ENCODE measurements at regions not wholly inside any gene's neighbourhood (a gene's known extent, or its start where the extent isn't known, plus 50 kb on each side); places are given as distances from the start of the nearest gene placed in this dataset.

DNA sequence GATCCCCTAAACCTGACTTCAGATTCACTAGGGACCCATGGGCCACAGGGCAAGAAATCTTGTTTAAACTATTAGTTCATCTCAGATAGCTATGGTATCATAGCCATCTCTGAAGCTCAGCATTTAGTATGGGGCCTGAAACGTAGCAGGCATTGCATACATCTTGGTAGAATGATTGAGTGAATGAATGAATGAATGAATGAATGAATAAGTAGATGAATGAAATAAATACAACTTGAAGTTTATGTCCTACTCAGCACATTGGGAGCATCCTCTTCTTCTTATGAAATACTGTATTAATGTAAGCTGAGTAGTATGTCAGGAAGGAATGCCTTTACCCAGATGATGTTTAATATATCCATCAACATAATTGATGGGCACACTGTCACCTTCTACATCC lies 175.4 kb upstream of the EEA1 start:
- Histone ChIP-seq H3K9ac (ENCODE audit: low read depth, low read length) (no peak overlapping the region), H3K4ac (ENCODE audit: low read depth, low read length) (no peak overlapping the region), H2BK15ac (ENCODE audit: low read depth, low read length) (no peak overlapping the region), H4K20me1 (ENCODE audit: insufficient read depth, low read length) (no peaks in the 10 kb centered on the region), H3K36me3 (ENCODE audit: control insufficient read depth, insufficient read depth, low read length) (no peaks in the 10 kb centered on the region), H3K14ac (replicated peaks; ENCODE audit: low read depth, low read length) (no peak overlapping the region), H3K18ac (ENCODE audit: low read depth, low read length) (no peak overlapping the region), H3K27ac (ENCODE audit: insufficient read depth, low read length) (no peak overlapping the region), H2BK20ac (ENCODE audit: low read depth, low read length) (no peak overlapping the region), H3K9me3 (ENCODE audit: control insufficient read depth, insufficient read depth, low read length) (no peaks in the 10 kb centered on the region), H2AFZ (replicated peaks; ENCODE audit: low read length, poor library complexity) (no peak overlapping the region), H3K9me1 (ENCODE audit: insufficient read depth, low read length) (peaks cover 15% of the 10 kb centered on the region), H4K5ac (ENCODE audit: low read depth, low read length) (no peak overlapping the region), H2AK9ac (replicated peaks; ENCODE audit: low read depth, low read length, poor library complexity) (no peak overlapping the region), H3K4me1 (ENCODE audit: control insufficient read depth, insufficient read depth, low read length) (peaks cover 14% of the 10 kb centered on the region), H3K79me1 (ENCODE audit: low read depth in 1 of 2, low read length in 2 of 2) (no peaks in the 10 kb centered on the region), H3K4me2 (ENCODE audit: low read depth, low read length) (no peak overlapping the region), H3K56ac (ENCODE audit: extremely low read depth, insufficient read depth, low read length) (no peak overlapping the region), H2AK5ac (ENCODE audit: low read depth, low read length) (no peak overlapping the region), H4K91ac (ENCODE audit: insufficient read depth, low read depth, low read length) (no peak overlapping the region), H3K27me3 (ENCODE audit: control insufficient read depth, insufficient read depth, low read length) (no peaks in the 10 kb centered on the region), H2BK120ac (ENCODE audit: low read depth, low read length) (no peak overlapping the region), H3K4me3 (ENCODE audit: insufficient read depth, low read depth, low read length) (no peak overlapping the region), H4K8ac (ENCODE audit: low read depth in 2 of 2, low read length in 2 of 2) (no peak overlapping the region), H3K23ac (ENCODE audit: low read depth, low read length) (no peak overlapping the region), H2BK5ac (ENCODE audit: low read depth, low read length, poor library complexity, severe bottlenecking) (no peak overlapping the region)
- intact Hi-C loops (cut with micrococcal nuclease) (no loop called here), dilution Hi-C loops (cut with HindIII; ENCODE audit: low sequenced_read_pairs, unreplicated experiment) (no loop called here), in situ Hi-C loops (cut with MboI; ENCODE audit: low sequenced_read_pairs) (no loop called here)
- CTCF ChIA-PET: no interaction called here
- TF ChIP-seq RFX5 (IDR thresholded peaks at IDR 0.05; ENCODE audit: low read depth, low read length): no peak
- no peak for TF ChIP-seq CEBPB (IDR thresholded peaks at IDR 0.05; ENCODE audit: low read depth, low read length)
- TF ChIP-seq MAFK (IDR thresholded peaks at IDR 0.05; ENCODE audit: low read depth, low read length): no peak
- TF ChIP-seq MXI1 (IDR thresholded peaks at IDR 0.05; ENCODE audit: borderline replicate concordance, low read depth, low read length): no peak
- no peak for TF ChIP-seq RCOR1 (IDR thresholded peaks at IDR 0.05; ENCODE audit: insufficient replicate concordance, low read length)
- no TSS peak for BruUV-seq (replicated peaks)
- ATAC-seq (ENCODE audit: low read depth) (no peak), DNase-seq (no peak)
- POLR2A ChIA-PET (ENCODE audit: unreplicated experiment): no interaction called here
- WGBS, 2 experiments (ENCODE audit: extremely low coverage in 2 of 2, insufficient read length in 1 of 2): no CpG with 5 or more reads among the region's 1 CpG

Measured in IMR-90 (cell line).